NT2/D1 (cell line): ENCODE measurements at regions not wholly inside any gene's neighbourhood (a gene's known extent, or its start where the extent isn't known, plus 50 kb on each side); places are given as distances from the start of the nearest gene placed in this dataset.

Source experiments
- DNase-seq: peaks from one replicate; pipeline ENCODE4 v3.0.0-alpha.2; 2011; ENCODE audit warnings: low read depth, low spot score
- H3K27me3 ChIP-seq: 2 replicates; pipeline ENCODE4 v1.6.0; 2011; ENCODE audit warnings: mild to moderate bottlenecking; ENCODE audit not compliant: insufficient read length, insufficient read depth
- H3K36me3 ChIP-seq: 2 replicates; pipeline ENCODE4 v1.6.1; 2011; ENCODE audit warnings: mild to moderate bottlenecking, low read length, mixed read lengths; ENCODE audit not compliant: insufficient read depth, insufficient read length
- H3K4me1 ChIP-seq: 2 replicates; pipeline ENCODE4 v1.5.1; 2011; ENCODE audit not compliant: insufficient read depth, insufficient read length
- H3K4me3 ChIP-seq: 2 replicates; pipeline ENCODE4 v1.5.1; 2011; ENCODE audit warnings: low read depth; ENCODE audit not compliant: insufficient read length
- H3K9ac ChIP-seq: 2 replicates; pipeline ENCODE4 v1.6.0; 2011; ENCODE audit warnings: low read depth; ENCODE audit not compliant: insufficient read length
- H3K9me3 ChIP-seq: 2 replicates; pipeline ENCODE4 v1.5.1; 2011; ENCODE audit warnings: mild to moderate bottlenecking, low read length; ENCODE audit not compliant: insufficient read depth
- SUZ12 ChIP-seq: IDR thresholded peaks from 2 replicates; pipeline ENCODE4 v1.6.1; 2011; ENCODE audit not compliant: insufficient read length, insufficient read depth; ENCODE audit errors: extremely low read depth
- YY1 ChIP-seq: IDR thresholded peaks from 2 replicates; pipeline ENCODE4 v1.6.1; 2011; ENCODE audit not compliant: insufficient read length, insufficient read depth
- ZNF274 ChIP-seq: IDR thresholded peaks from 2 replicates; pipeline ENCODE4 v1.6.1; 2011; ENCODE audit warnings: mild to moderate bottlenecking, low read depth, low read length

GRCh38 chr11:96905663-96906062 is 515.9 kb downstream of the JRKL start:
- H3K9ac ChIP-seq: no peak overlapping the region
- H3K9me3 ChIP-seq: no peaks in the 10 kb centered on the region
- no peak for DNase-seq
- no peaks in the 10 kb centered on the region for H3K4me1 ChIP-seq
- no peaks in the 10 kb centered on the region for H3K27me3 ChIP-seq
- H3K36me3 ChIP-seq: no peaks in the 10 kb centered on the region
- TF ChIP-seq SUZ12 (no peak), ZNF274 (no peak), YY1 (no peak)
- H3K4me3 ChIP-seq: no peak overlapping the region

- DNase-seq: no peak
- no peaks in the 10 kb centered on the region for H3K27me3 ChIP-seq
- no peaks in the 10 kb centered on the region for H3K9me3 ChIP-seq
- no peak overlapping the region for H3K9ac ChIP-seq
- no peaks in the 10 kb centered on the region for H3K4me1 ChIP-seq
- no peaks in the 10 kb centered on the region for H3K36me3 ChIP-seq
- no peak overlapping the region for H3K4me3 ChIP-seq
- TF ChIP-seq ZNF274 (no peak), SUZ12 (no peak), YY1 (no peak)
These were observed 516.7 kb downstream of the JRKL start for GRCh38 chr11:96906476-96906875.

GRCh38 chr11:96925862-96926261 is 536.0 kb downstream of the JRKL start:
- no peaks in the 10 kb centered on the region for H3K36me3 ChIP-seq
- no peak overlapping the region for H3K4me3 ChIP-seq
- DNase-seq: no peak
- TF ChIP-seq ZNF274 (no peak), SUZ12 (no peak), YY1 (no peak)
- no peaks in the 10 kb centered on the region for H3K4me1 ChIP-seq
- H3K9me3 ChIP-seq: no peaks in the 10 kb centered on the region
- H3K27me3 ChIP-seq: no peaks in the 10 kb centered on the region
- H3K9ac ChIP-seq: no peak overlapping the region

- TF ChIP-seq YY1 (no peak), ZNF274 (no peak), SUZ12 (no peak)
- Histone ChIP-seq H3K27me3 (no peaks in the 10 kb centered on the region), H3K4me3 (no peak overlapping the region), H3K9me3 (no peaks in the 10 kb centered on the region), H3K9ac (no peak overlapping the region), H3K36me3 (no peaks in the 10 kb centered on the region), H3K4me1 (no peaks in the 10 kb centered on the region)
- DNase-seq: no peak
These were observed 550.4 kb downstream of the JRKL start for GRCh38 chr11:96940227-96940626.

GRCh38 chr11:96942855-96943254 is 553.0 kb downstream of the JRKL start:
- H3K27me3 ChIP-seq: no peaks in the 10 kb centered on the region

GRCh38 chr11:96943970-96944369 is 554.2 kb downstream of the JRKL start:
- Histone ChIP-seq H3K36me3 (no peaks in the 10 kb centered on the region), H3K9ac (no peak overlapping the region), H3K9me3 (no peaks in the 10 kb centered on the region), H3K4me1 (no peaks in the 10 kb centered on the region), H3K27me3 (no peaks in the 10 kb centered on the region), H3K4me3 (no peak overlapping the region)
- no peak for DNase-seq
- no peak for TF ChIP-seq YY1
- no peak for TF ChIP-seq SUZ12
- TF ChIP-seq ZNF274: no peak

More at GRCh38 chr11:96942855-96943254, 553.0 kb downstream of the JRKL start:
- no peaks in the 10 kb centered on the region for H3K9me3 ChIP-seq
- no peaks in the 10 kb centered on the region for H3K36me3 ChIP-seq
- DNase-seq: no peak
- H3K4me3 ChIP-seq: no peak overlapping the region
- TF ChIP-seq SUZ12 (no peak), ZNF274 (no peak), YY1 (no peak)
- H3K4me1 ChIP-seq: no peaks in the 10 kb centered on the region
- no peak overlapping the region for H3K9ac ChIP-seq

GRCh38 chr11:96948066-96948465 is 558.3 kb downstream of the JRKL start:
- Histone ChIP-seq H3K36me3 (no peaks in the 10 kb centered on the region), H3K9me3 (no peaks in the 10 kb centered on the region), H3K27me3 (no peaks in the 10 kb centered on the region), H3K9ac (no peak overlapping the region), H3K4me3 (no peak overlapping the region), H3K4me1 (no peaks in the 10 kb centered on the region)
- TF ChIP-seq SUZ12 (no peak), YY1 (no peak), ZNF274 (no peak)
- no peak for DNase-seq

- Histone ChIP-seq H3K9ac (no peak overlapping the region), H3K27me3 (no peaks in the 10 kb centered on the region), H3K4me1 (no peaks in the 10 kb centered on the region), H3K9me3 (no peaks in the 10 kb centered on the region), H3K4me3 (no peak overlapping the region), H3K36me3 (no peaks in the 10 kb centered on the region)
- TF ChIP-seq YY1 (no peak), ZNF274 (no peak), SUZ12 (no peak)
- no peak for DNase-seq
These were observed 559.7 kb downstream of the JRKL start for GRCh38 chr11:96949464-96949863.
